Anterior cingulate cortex (tissue), 58 donors: ENCODE measurements at regions not wholly inside any gene's neighbourhood (a gene's known extent, or its start where the extent isn't known, plus 50 kb on each side); places are given as distances from the start of the nearest gene placed in this dataset.

Source experiments
- DNase-seq, 58 donors: peaks; one replicate each; lab custom pipeline; 2025; lab: John Stamatoyannopoulos, UW

- no peak for DNase-seq
Observed at GRCh38 chr3:110181226-110181625, 843.9 kb upstream of the DPPA4 start.

- DNase-seq, result no peak
Observed at GRCh38 chr3:110184536-110184935, 847.2 kb upstream of the DPPA4 start.

- DNase-seq, result no peak
Observed at GRCh38 chr3:110193074-110193473, 855.7 kb upstream of the DPPA4 start.

GRCh38 chr3:110198717-110199587, 861.6 kb upstream of the DPPA4 start:
- peak in 11 of 58 donors; percentile 0 to 20 (median 3) for DNase-seq

GRCh38 chr3:110199588-110199943, 862.2 kb upstream of the DPPA4 start:
- DNase-seq, result no peak

- DNase-seq, result no peak
Observed at GRCh38 chr3:110210086-110210660, 861.4 kb upstream of the NECTIN3 start.

- no peak for DNase-seq
Observed at GRCh38 chr3:110226645-110227044, 845.0 kb upstream of the NECTIN3 start.

- DNase-seq, result no peak
Observed at GRCh38 chr3:110227991-110228390, 843.6 kb upstream of the NECTIN3 start.

- DNase-seq, result no peak
Observed at GRCh38 chr3:110234831-110235230, 836.8 kb upstream of the NECTIN3 start.

GRCh38 chr3:110236976-110237610, 834.5 kb upstream of the NECTIN3 start:
- no peak for DNase-seq

- DNase-seq, result no peak
Observed at GRCh38 chr3:110243081-110243480, 828.5 kb upstream of the NECTIN3 start.

GRCh38 chr3:110246796-110247376, 824.7 kb upstream of the NECTIN3 start:
- no peak for DNase-seq

GRCh38 chr3:110248666-110249065, 823.0 kb upstream of the NECTIN3 start:
- no peak for DNase-seq

GRCh38 chr3:110253794-110254193, 817.8 kb upstream of the NECTIN3 start:
- no peak for DNase-seq

GRCh38 chr3:110254591-110254990, 817.0 kb upstream of the NECTIN3 start:
- DNase-seq, result no peak

GRCh38 chr3:110261141-110261540, 810.5 kb upstream of the NECTIN3 start:
- DNase-seq, result no peak

GRCh38 chr3:110262896-110263295, 808.7 kb upstream of the NECTIN3 start:
- no peak for DNase-seq

- DNase-seq, result no peak
Observed at GRCh38 chr3:110265302-110265701, 806.3 kb upstream of the NECTIN3 start.

GRCh38 chr3:110267304-110267845, 804.2 kb upstream of the NECTIN3 start:
- no peak for DNase-seq

- no peak for DNase-seq
Observed at GRCh38 chr3:110272525-110272924, 799.1 kb upstream of the NECTIN3 start.

- no peak for DNase-seq
Observed at GRCh38 chr3:110291886-110292501, 779.6 kb upstream of the NECTIN3 start.
